ENCODE measurements at regions not wholly inside any gene's neighbourhood (a gene's known extent, or its start where the extent isn't known, plus 50 kb on each side); places are given as distances from the start of the nearest gene placed in this dataset.

DNA sequence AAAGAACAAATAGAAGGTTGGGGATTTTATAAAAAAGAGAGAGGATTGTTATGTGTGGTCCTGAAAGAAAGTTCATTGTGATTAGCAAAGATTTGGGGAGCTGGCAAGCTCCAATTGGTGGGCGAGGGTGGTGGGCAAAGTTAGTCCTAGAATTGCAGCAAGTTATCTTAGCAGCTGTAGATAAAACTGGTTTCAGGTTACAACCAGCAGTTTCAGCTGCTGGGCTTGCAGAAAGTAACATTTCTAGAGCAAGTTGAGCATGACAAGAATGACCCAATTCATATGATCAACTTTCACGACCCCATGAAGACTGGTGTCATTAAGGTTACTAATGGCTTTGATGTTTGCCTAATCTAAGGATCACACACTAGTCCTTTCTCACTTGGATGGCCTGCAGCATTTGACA lies 177.9 kb upstream of the NUDT4 start:
- TF ChIP-seq EP300 (conservative IDR thresholded peaks at IDR 0.05; ENCODE audit: poor library complexity, severe bottlenecking) (no peak), SMC3 (conservative IDR thresholded peaks at IDR 0.05; ENCODE audit: poor library complexity) (no peak), POLR2AphosphoS5 (IDR thresholded peaks at IDR 0.05) (no peak), TAF1 (IDR thresholded peaks at IDR 0.05; ENCODE audit: low read depth) (no peak), EZH2 (IDR thresholded peaks at IDR 0.05; ENCODE audit: borderline replicate concordance, insufficient read depth, low read length, poor library complexity, severe bottlenecking) (no peak), RAD21 (conservative IDR thresholded peaks at IDR 0.05) (no peak), MXI1 (conservative IDR thresholded peaks at IDR 0.05; ENCODE audit: poor library complexity, severe bottlenecking) (no peak)
- TF ChIP-seq, protein P1, sequence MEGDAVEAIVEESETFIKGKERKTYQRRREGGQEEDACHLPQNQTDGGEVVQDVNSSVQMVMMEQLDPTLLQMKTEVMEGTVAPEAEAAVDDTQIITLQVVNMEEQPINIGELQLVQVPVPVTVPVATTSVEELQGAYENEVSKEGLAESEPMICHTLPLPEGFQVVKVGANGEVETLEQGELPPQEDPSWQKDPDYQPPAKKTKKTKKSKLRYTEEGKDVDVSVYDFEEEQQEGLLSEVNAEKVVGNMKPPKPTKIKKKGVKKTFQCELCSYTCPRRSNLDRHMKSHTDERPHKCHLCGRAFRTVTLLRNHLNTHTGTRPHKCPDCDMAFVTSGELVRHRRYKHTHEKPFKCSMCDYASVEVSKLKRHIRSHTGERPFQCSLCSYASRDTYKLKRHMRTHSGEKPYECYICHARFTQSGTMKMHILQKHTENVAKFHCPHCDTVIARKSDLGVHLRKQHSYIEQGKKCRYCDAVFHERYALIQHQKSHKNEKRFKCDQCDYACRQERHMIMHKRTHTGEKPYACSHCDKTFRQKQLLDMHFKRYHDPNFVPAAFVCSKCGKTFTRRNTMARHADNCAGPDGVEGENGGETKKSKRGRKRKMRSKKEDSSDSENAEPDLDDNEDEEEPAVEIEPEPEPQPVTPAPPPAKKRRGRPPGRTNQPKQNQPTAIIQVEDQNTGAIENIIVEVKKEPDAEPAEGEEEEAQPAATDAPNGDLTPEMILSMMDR (IDR thresholded peaks at IDR 0.05; ENCODE audit: poor library complexity, severe bottlenecking), result no peak
- TF ChIP-seq, protein P2, sequence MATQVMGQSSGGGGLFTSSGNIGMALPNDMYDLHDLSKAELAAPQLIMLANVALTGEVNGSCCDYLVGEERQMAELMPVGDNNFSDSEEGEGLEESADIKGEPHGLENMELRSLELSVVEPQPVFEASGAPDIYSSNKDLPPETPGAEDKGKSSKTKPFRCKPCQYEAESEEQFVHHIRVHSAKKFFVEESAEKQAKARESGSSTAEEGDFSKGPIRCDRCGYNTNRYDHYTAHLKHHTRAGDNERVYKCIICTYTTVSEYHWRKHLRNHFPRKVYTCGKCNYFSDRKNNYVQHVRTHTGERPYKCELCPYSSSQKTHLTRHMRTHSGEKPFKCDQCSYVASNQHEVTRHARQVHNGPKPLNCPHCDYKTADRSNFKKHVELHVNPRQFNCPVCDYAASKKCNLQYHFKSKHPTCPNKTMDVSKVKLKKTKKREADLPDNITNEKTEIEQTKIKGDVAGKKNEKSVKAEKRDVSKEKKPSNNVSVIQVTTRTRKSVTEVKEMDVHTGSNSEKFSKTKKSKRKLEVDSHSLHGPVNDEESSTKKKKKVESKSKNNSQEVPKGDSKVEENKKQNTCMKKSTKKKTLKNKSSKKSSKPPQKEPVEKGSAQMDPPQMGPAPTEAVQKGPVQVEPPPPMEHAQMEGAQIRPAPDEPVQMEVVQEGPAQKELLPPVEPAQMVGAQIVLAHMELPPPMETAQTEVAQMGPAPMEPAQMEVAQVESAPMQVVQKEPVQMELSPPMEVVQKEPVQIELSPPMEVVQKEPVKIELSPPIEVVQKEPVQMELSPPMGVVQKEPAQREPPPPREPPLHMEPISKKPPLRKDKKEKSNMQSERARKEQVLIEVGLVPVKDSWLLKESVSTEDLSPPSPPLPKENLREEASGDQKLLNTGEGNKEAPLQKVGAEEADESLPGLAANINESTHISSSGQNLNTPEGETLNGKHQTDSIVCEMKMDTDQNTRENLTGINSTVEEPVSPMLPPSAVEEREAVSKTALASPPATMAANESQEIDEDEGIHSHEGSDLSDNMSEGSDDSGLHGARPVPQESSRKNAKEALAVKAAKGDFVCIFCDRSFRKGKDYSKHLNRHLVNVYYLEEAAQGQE (IDR thresholded peaks at IDR 0.05; ENCODE audit: borderline replicate concordance), result no peak
- H3F3A ChIP-seq (ENCODE audit: insufficient read depth, low read length, poor library complexity, severe bottlenecking), result no peaks in the 10 kb centered on the region
- no peak overlapping the region for H3K4me3 ChIP-seq (ENCODE audit: low read length)
- no peaks in the 10 kb centered on the region for H3K9me2 ChIP-seq (ENCODE audit: insufficient read depth, low read length)
- no peaks in the 10 kb centered on the region for H4K20me1 ChIP-seq (ENCODE audit: insufficient read depth)
- H3K4me2 ChIP-seq (ENCODE audit: low read length), result no peak overlapping the region
- no peaks in the 10 kb centered on the region for H3K79me2 ChIP-seq (replicated peaks; ENCODE audit: insufficient read depth, low read length)
- H3K27me3 ChIP-seq (ENCODE audit: insufficient read depth, low read depth, low read length), result no peaks in the 10 kb centered on the region
- no peaks in the 10 kb centered on the region for H3K36me3 ChIP-seq (ENCODE audit: insufficient read depth, low read length)
- H3K9me3 ChIP-seq (ENCODE audit: low read length), result no peaks in the 10 kb centered on the region
- H2AFZ ChIP-seq (ENCODE audit: low read depth, low read length), result no peak overlapping the region
- H3K9ac ChIP-seq (ENCODE audit: low read length), result no peak overlapping the region
- H3K27ac ChIP-seq (ENCODE audit: low read length), result no peak overlapping the region

DNA sequence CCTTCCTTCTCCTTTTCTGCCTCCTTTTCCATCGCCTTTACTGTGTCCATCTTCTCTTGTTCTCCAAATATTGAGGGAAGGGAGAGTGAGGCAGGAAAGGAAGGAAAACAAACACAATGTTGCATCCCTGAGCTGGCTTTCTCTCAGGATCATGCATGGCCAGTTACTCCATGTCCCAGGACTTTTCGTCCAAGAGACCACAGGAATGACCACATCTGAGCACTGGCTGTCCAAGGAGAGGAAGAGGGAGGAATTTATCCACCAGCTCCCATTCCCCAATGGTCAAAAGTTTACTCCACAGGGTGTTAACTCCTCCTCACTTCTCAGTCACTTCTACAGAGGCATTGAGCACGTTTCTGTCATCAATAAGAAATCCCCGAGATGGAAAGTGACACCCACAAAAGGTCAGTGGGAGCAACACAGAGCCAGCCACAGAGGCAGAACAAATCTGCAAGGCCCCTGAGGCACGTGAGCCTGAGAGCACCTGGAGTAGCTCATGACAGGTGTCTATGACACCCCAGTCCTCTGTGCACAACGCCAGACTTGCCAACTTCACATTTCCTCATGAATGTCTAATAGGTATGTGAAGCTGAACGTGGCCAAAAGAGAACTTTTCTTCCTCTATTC lies 177.3 kb upstream of the NUDT4 start:
- Histone ChIP-seq H2AFZ (ENCODE audit: low read depth, low read length) (no peak overlapping the region), H3K79me2 (replicated peaks; ENCODE audit: insufficient read depth, low read length) (no peaks in the 10 kb centered on the region), H3K9me2 (ENCODE audit: insufficient read depth, low read length) (no peaks in the 10 kb centered on the region), H3K9me3 (ENCODE audit: low read length) (no peaks in the 10 kb centered on the region), H4K20me1 (ENCODE audit: insufficient read depth) (no peaks in the 10 kb centered on the region), H3K27me3 (ENCODE audit: insufficient read depth, low read depth, low read length) (no peaks in the 10 kb centered on the region), H3K4me2 (ENCODE audit: low read length) (no peak overlapping the region), H3K4me3 (ENCODE audit: low read length) (no peak overlapping the region), H3K27ac (ENCODE audit: low read length) (no peak overlapping the region), H3F3A (ENCODE audit: insufficient read depth, low read length, poor library complexity, severe bottlenecking) (no peaks in the 10 kb centered on the region), H3K36me3 (ENCODE audit: insufficient read depth, low read length) (no peaks in the 10 kb centered on the region), H3K9ac (ENCODE audit: low read length) (no peak overlapping the region)
- TF ChIP-seq RAD21 (conservative IDR thresholded peaks at IDR 0.05) (no peak), MXI1 (conservative IDR thresholded peaks at IDR 0.05; ENCODE audit: poor library complexity, severe bottlenecking) (no peak), EZH2 (IDR thresholded peaks at IDR 0.05; ENCODE audit: borderline replicate concordance, insufficient read depth, low read length, poor library complexity, severe bottlenecking) (no peak), EP300 (conservative IDR thresholded peaks at IDR 0.05; ENCODE audit: poor library complexity, severe bottlenecking) (no peak), TAF1 (IDR thresholded peaks at IDR 0.05; ENCODE audit: low read depth) (no peak), SMC3 (conservative IDR thresholded peaks at IDR 0.05; ENCODE audit: poor library complexity) (no peak), POLR2AphosphoS5 (IDR thresholded peaks at IDR 0.05) (no peak)
- TF ChIP-seq, protein P1 (IDR thresholded peaks at IDR 0.05; ENCODE audit: poor library complexity, severe bottlenecking), result no peak
- TF ChIP-seq, protein P2 (IDR thresholded peaks at IDR 0.05; ENCODE audit: borderline replicate concordance), result no peak

Data from neural cell (in vitro differentiated cells).